SJSA1 (cell line): ENCODE measurements at regions not wholly inside any gene's neighbourhood (a gene's known extent, or its start where the extent isn't known, plus 50 kb on each side); places are given as distances from the start of the nearest gene placed in this dataset.
"Not testable (repeated sequence)": the region's sequence is repeated elsewhere in the genome, so short reads cannot be mapped to it uniquely, and the experiment has no call there.

Experiments
- DNase-seq, 2 experiments: peaks; one replicate each; pipeline ENCODE4 v3.0.0-alpha.2; 2015 to 2020; ENCODE audit warnings: low spot score in 2 of 2, low read depth in 1 of 2
- H3K27ac ChIP-seq: fragments of 250-450 bp; sonication (Bioruptor Pico); 2 replicates; pipeline ENCODE4 v1.5.1; 2020; ENCODE audit warnings: mild to moderate bottlenecking, moderate library complexity
- H3K27me3 ChIP-seq: fragments of 250-450 bp; sonication (Bioruptor Pico); replicated peaks from 2 replicates; pipeline ENCODE4 v1.5.1; 2020; ENCODE audit warnings: mild to moderate bottlenecking, moderate library complexity
- H3K36me3 ChIP-seq: fragments of 250-450 bp; sonication (Bioruptor Pico); 2 replicates; pipeline ENCODE4 v1.5.1; 2020; ENCODE audit warnings: mild to moderate bottlenecking
- H3K4me1 ChIP-seq: fragments of 250-450 bp; sonication (Bioruptor Pico); replicated peaks from 2 replicates; pipeline ENCODE4 v1.6.1; 2021; ENCODE audit warnings: mild to moderate bottlenecking
- H3K4me3 ChIP-seq: fragments of 250-450 bp; sonication (Bioruptor Pico); 2 replicates; pipeline ENCODE4 v1.5.1; 2020; ENCODE audit warnings: mild to moderate bottlenecking
- H3K9me3 ChIP-seq: fragments of 250-450 bp; sonication (Bioruptor Pico); replicated peaks from 2 replicates; pipeline ENCODE4 v1.5.1; 2020; ENCODE audit warnings: mild to moderate bottlenecking

GRCh38 chr11:129743112-129743815 is 72.4 kb upstream of the TMEM45B start:
- DNase-seq, result no peak
- no peaks in the 10 kb centered on the region for H3K4me1 ChIP-seq
- H3K4me3 ChIP-seq, result no peak overlapping the region
- H3K27ac ChIP-seq, result no peak overlapping the region
- H3K27me3 ChIP-seq, result no peaks in the 10 kb centered on the region
- H3K36me3 ChIP-seq, result no peaks in the 10 kb centered on the region
- H3K9me3 ChIP-seq, result no peaks in the 10 kb centered on the region

- H3K4me1 ChIP-seq, result no peaks in the 10 kb centered on the region
- H3K27ac ChIP-seq, result no peak overlapping the region
- H3K36me3 ChIP-seq, result no peaks in the 10 kb centered on the region
- no peak for DNase-seq
- H3K27me3 ChIP-seq, result no peaks in the 10 kb centered on the region
- H3K4me3 ChIP-seq, result no peak overlapping the region
- no peaks in the 10 kb centered on the region for H3K9me3 ChIP-seq
These were observed 68.6 kb upstream of the TMEM45B start for GRCh38 chr11:129747071-129747470.

GRCh38 chr11:129749141-129749540 is 66.5 kb upstream of the TMEM45B start:
- H3K4me1 ChIP-seq, result no peaks in the 10 kb centered on the region
- H3K9me3 ChIP-seq, result no peaks in the 10 kb centered on the region
- no peak overlapping the region for H3K4me3 ChIP-seq
- no peak overlapping the region for H3K27ac ChIP-seq
- no peaks in the 10 kb centered on the region for H3K36me3 ChIP-seq
- no peaks in the 10 kb centered on the region for H3K27me3 ChIP-seq
- DNase-seq, result no peak

GRCh38 chr11:129750343-129751292 is 65.0 kb upstream of the TMEM45B start:
- no peak overlapping the region for H3K4me3 ChIP-seq
- no peak overlapping the region for H3K27ac ChIP-seq
- no peaks in the 10 kb centered on the region for H3K4me1 ChIP-seq
- H3K27me3 ChIP-seq, result no peaks in the 10 kb centered on the region
- no peaks in the 10 kb centered on the region for H3K9me3 ChIP-seq
- H3K36me3 ChIP-seq, result no peaks in the 10 kb centered on the region
- peak in 1 of 2 experiments; percentile 31 for DNase-seq

GRCh38 chr11:129751511-129751910 is 64.1 kb upstream of the TMEM45B start:
- Histone ChIP-seq H3K9me3 (no peaks in the 10 kb centered on the region), H3K4me1 (no peaks in the 10 kb centered on the region), H3K4me3 (no peak overlapping the region), H3K36me3 (no peaks in the 10 kb centered on the region), H3K27me3 (no peaks in the 10 kb centered on the region), H3K27ac (no peak overlapping the region)
- DNase-seq, result no peak

- DNase-seq, H3K36me3 ChIP-seq, H3K4me3 ChIP-seq, H3K9me3 ChIP-seq, H3K4me1 ChIP-seq, H3K27ac ChIP-seq, H3K27me3 ChIP-seq: not testable (repeated sequence)
These were observed 52.1 kb upstream of the TMEM45B start for GRCh38 chr11:129763569-129763968.

GRCh38 chr11:129764204-129764603 is 51.4 kb upstream of the TMEM45B start:
- not testable (repeated sequence) for H3K36me3 ChIP-seq, H3K4me3 ChIP-seq, H3K27me3 ChIP-seq, H3K4me1 ChIP-seq, DNase-seq, H3K9me3 ChIP-seq, H3K27ac ChIP-seq
